ENCODE measurements at regions not wholly inside any gene's neighbourhood (a gene's known extent, or its start where the extent isn't known, plus 50 kb on each side); places are given as distances from the start of the nearest gene placed in this dataset.

GRCh38 chr2:58585233-58585632 lies 344.1 kb upstream of the FANCL start:
- Histone ChIP-seq H3K4me3 (no peak overlapping the region), H3K9me3 (no peaks in the 10 kb centered on the region), H3K4me2 (no peak overlapping the region), H3K4me1 (no peaks in the 10 kb centered on the region), H3K27ac (no peak overlapping the region)
- FAIRE-seq (no peak), DNase-seq (ENCODE audit: low read depth in 1 of 2, low spot score in 1 of 2) (no peak), ATAC-seq (no peak)
- ChIA-PET CTCF (interaction anchor here (1.2 kb wide), 1 partner anchor 15 kb away, joined by 4 read pairs; no protein-coding TSS in a partner anchor), POLR2A (no interaction called here)
- WGBS (ENCODE audit: missing lambda C conversion rate) = 70% methylated on average over 5 of the region's 5 CpGs
- TF ChIP-seq ZNF302 (CRISPR knock-in tag; IDR thresholded peaks at IDR 0.05) = no peak
- no peak for TF ChIP-seq MAZ (IDR thresholded peaks at IDR 0.05; ENCODE audit: borderline replicate concordance, low read depth, low read length)
- TF ChIP-seq RARB (CRISPR knock-in tag; IDR thresholded peaks at IDR 0.05) = no peak
- TF ChIP-seq BHLHE40 (IDR thresholded peaks at IDR 0.05; ENCODE audit: low read depth, low read length) = no peak
- TF ChIP-seq, protein P1, sequence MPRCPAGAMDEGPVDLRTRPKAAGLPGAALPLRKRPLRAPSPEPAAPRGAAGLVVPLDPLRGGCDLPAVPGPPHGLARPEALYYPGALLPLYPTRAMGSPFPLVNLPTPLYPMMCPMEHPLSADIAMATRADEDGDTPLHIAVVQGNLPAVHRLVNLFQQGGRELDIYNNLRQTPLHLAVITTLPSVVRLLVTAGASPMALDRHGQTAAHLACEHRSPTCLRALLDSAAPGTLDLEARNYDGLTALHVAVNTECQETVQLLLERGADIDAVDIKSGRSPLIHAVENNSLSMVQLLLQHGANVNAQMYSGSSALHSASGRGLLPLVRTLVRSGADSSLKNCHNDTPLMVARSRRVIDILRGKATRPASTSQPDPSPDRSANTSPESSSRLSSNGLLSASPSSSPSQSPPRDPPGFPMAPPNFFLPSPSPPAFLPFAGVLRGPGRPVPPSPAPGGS (IDR thresholded peaks at IDR 0.05) = no peak
- TF ChIP-seq JUN (IDR thresholded peaks at IDR 0.05) = no peak
- no peak for TF ChIP-seq KDM1A (IDR thresholded peaks at IDR 0.05; ENCODE audit: low read depth)
- TF ChIP-seq RAD21 (conservative IDR thresholded peaks at IDR 0.05 in 1 of 2, IDR thresholded peaks at IDR 0.05 in 1 of 2) = no peak
- no peak for TF ChIP-seq EP300 (IDR thresholded peaks at IDR 0.05)
- no peak for TF ChIP-seq ZSCAN20 (CRISPR knock-in tag; IDR thresholded peaks at IDR 0.05)
- TF ChIP-seq EHMT2 (IDR thresholded peaks at IDR 0.05; ENCODE audit: low read depth) = no peak
- TF ChIP-seq NR3C1 (IDR thresholded peaks at IDR 0.05) = no peak

GRCh38 chr2:58584606-58585118 lies 343.5 kb upstream of the FANCL start:
- ChIA-PET CTCF (interaction anchor here (1.2 kb wide), 1 partner anchor 14 kb away, joined by 4 read pairs; no protein-coding TSS in a partner anchor), POLR2A (no interaction called here)
- no peak for TF ChIP-seq RFX5 (IDR thresholded peaks at IDR 0.05)
- no peak for TF ChIP-seq ZSCAN20 (CRISPR knock-in tag; IDR thresholded peaks at IDR 0.05)
- no peak for TF ChIP-seq POLR2A (IDR thresholded peaks at IDR 0.05; ENCODE audit: low read length)
- no peak for TF ChIP-seq CEBPB (IDR thresholded peaks at IDR 0.05)
- no peak for TF ChIP-seq HOXA7 (CRISPR knock-in tag; IDR thresholded peaks at IDR 0.05)
- no peak for TF ChIP-seq HEYL (CRISPR knock-in tag; IDR thresholded peaks at IDR 0.05)
- no peak for TF ChIP-seq EHF (CRISPR knock-in tag; IDR thresholded peaks at IDR 0.05)
- no peak for TF ChIP-seq ATOH8 (CRISPR knock-in tag; IDR thresholded peaks at IDR 0.05; ENCODE audit: low read depth)
- TF ChIP-seq EP300 (IDR thresholded peaks at IDR 0.05) = no peak
- TF ChIP-seq, protein P2, sequence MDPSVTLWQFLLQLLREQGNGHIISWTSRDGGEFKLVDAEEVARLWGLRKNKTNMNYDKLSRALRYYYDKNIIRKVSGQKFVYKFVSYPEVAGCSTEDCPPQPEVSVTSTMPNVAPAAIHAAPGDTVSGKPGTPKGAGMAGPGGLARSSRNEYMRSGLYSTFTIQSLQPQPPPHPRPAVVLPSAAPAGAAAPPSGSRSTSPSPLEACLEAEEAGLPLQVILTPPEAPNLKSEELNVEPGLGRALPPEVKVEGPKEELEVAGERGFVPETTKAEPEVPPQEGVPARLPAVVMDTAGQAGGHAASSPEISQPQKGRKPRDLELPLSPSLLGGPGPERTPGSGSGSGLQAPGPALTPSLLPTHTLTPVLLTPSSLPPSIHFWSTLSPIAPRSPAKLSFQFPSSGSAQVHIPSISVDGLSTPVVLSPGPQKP (IDR thresholded peaks at IDR 0.05; ENCODE audit: low read depth, low read length) = no peak
- TF ChIP-seq JUNB (IDR thresholded peaks at IDR 0.05) = no peak
- TF ChIP-seq HMGXB4 (CRISPR knock-in tag; IDR thresholded peaks at IDR 0.05; ENCODE audit: borderline replicate concordance) = no peak
- no peak for TF ChIP-seq MAX (IDR thresholded peaks at IDR 0.05)
- TF ChIP-seq KDM1A (IDR thresholded peaks at IDR 0.05; ENCODE audit: low read depth) = no peak
- TF ChIP-seq TP53 (CRISPR knock-in tag; IDR thresholded peaks at IDR 0.05) = no peak
- TF ChIP-seq ZNF302 (CRISPR knock-in tag; IDR thresholded peaks at IDR 0.05) = no peak
- Histone ChIP-seq H3K4me1 (no peaks in the 10 kb centered on the region), H3K9me3 (no peaks in the 10 kb centered on the region), H3K4me2 (no peak overlapping the region), H3K4me3 (no peak overlapping the region), H3K27ac (no peak overlapping the region)
- no peak for FAIRE-seq
- ATAC-seq = no peak
- 48% methylated on average over 4 of the region's 4 CpGs for WGBS (ENCODE audit: missing lambda C conversion rate)
- DNase-seq (ENCODE audit: low read depth in 1 of 2, low spot score in 1 of 2) = no peak

All from A549 (cell line).